HG03175 (cell line): ENCODE measurements at regions not wholly inside any gene's neighbourhood (a gene's known extent, or its start where the extent isn't known, plus 50 kb on each side); places are given as distances from the start of the nearest gene placed in this dataset.
"Not testable (repeated sequence)": the region's sequence is repeated elsewhere in the genome, so short reads cannot be mapped to it uniquely, and the experiment has no call there.

Experiments
- ATAC-seq: cut with Tn5 transposase; IDR thresholded peaks from one replicate; pipeline ENCODE4 v1.9.1; 2021; ENCODE audit warnings: mild to moderate bottlenecking, moderate library complexity; ENCODE audit not compliant: unreplicated experiment

DNA sequence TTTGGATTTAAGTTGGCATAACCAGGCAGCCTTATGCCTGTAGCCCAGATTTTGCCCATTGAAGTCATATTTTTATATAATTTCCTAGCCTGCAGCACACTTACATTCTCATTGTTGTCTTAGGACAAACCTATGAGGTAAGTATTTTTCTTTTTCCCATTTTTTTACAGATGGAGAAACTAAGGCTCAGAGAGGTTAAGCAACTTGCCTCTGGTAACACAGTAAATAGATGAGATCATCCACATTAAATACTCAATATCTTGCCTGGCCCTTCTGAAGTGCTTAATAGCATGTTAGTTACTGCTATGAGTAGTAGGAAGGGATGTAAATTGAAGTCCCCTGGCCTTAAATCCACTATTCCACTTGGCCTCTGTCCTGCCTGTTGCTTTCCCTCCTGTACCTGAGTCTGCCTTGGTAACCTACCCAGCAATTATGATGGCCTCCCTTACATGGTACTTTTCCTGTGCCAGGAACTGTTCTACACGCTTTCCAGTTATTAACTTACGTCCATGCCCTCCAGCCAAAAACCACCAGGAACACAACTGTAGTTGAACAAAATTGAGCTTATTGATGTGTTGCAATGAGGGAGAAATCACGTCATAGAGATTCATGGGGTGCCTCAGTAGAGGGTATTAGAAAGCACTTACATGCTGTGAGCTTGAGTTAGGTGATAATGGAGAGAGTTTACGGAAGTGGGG lies 111.6 kb upstream of the FGGY start:
- ATAC-seq: no peak

DNA sequence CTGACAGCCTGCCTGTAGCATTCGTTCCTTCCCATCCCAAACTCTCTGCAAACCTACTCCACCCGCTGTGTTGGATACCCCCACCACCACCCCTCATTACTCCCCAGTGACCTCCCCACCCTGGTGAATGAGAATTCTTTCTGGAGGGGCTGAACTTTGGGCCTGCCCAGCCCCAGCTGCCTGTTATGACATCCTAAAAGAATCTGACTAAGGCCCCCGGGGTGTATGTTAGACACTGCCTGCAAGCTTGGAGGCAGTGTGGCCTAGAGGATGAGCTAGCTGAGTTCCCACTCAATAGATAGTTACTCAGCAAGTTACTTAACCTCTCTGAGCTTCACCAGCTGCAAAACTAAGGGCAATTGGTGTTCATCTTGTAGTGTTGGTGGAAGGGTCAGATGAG lies 110.2 kb upstream of the FGGY start:
- ATAC-seq: no peak

DNA sequence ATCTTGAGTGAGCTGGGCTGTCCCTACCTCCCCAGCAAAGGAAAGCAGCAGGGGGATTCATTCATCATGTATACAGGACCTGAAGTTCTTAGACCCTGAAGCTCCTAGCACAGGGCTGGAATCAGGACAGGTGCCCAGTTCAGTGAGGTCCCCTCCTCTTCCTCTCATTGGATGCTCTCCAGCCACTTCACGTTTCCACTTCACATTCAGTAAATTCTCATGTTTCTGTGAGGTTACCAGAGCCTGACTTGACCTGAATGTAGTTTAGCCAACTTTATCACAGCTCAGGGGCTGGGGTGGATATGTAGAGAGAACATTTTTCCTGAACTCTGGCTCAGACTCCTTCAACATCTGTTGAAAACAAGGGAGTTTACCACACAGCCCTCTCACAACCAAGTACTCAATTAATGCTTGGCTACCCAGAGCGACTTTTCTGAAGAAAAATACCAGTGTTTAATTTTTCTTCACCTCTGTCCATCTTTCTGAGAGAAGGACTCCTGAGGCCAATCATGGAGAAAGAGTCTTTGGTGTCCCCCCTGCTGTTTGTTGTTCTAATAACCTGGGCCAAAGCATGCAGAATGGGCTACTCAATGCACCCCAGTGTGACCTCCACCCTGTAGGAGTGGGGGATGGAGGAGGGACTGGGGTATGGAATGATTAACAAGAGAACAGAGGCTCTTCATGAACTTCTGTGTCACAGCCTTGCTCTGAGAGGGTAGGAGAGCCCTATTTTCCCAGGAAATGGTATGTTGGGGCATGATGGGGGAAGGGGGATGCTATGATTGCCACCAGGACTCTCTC lies 108.3 kb upstream of the FGGY start:
- ATAC-seq: no peak

DNA sequence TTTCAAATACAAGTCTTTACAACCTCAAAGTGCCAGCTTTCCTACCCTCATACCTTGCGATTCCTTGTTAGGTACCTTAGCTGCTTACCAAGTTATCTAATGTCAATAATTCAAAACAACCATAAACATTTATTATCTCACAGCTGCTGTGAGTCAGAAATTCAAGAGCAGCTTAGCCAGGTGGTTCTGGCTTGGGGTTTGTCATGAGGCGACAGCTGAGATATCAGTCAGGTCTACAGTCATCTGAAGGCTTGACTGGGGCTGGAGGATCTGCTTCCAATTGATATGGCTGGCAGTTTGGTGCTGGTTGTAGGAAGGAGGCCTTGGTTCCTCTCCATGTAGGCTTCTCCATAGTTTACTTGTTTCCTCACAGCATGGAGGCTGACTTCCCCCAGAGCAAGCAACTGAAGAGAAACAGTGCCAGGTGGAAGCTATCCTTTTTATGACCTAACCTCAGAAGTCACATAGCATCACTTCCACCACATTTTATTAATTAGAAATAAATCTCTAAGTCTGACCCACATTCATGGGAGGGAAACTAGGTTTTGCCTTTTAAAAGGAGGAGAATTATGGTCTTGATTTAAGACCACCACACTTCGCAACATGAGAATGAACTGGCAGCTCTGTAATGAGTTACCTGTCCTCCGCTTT lies 103.3 kb upstream of the FGGY start:
- ATAC-seq: no peak

DNA sequence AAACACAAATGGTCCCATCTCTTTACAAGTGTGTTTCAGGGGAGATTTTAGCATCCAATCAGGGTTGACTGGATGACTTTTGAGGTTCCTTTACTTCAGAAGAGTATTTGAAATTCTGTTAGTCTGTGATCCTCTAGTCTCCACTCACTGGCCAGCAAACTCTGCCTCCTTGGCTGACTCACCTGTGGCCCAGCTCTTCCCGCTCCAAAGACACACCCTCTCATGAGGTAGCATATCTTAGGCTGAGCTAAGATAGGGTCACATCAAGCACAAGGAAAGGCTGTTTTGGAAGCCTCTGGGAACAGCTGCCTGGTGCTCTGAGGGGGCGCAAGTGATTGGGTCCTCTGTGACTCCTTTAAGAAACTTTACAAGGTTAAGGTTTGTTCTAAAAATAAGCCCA lies 102.3 kb upstream of the FGGY start:
- no peak for ATAC-seq

DNA sequence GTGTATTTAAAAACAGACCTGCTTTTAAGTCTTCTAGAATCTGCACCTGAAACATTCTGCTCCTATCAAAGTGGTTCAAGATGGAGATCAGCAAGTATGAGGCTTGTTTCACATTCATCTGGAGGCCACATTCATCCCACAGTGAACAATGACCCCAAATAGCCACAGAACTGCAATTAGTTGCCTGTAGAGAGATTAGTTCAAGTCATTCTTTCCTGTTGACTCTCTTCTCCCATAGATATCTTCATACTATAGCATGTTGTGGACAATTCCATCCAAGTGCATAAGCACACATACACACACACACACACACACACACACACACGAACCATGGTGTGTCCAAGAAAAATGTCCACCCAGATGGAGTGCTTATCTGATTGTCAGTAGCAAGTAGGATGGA lies 101.7 kb upstream of the FGGY start:
- no peak for ATAC-seq

DNA sequence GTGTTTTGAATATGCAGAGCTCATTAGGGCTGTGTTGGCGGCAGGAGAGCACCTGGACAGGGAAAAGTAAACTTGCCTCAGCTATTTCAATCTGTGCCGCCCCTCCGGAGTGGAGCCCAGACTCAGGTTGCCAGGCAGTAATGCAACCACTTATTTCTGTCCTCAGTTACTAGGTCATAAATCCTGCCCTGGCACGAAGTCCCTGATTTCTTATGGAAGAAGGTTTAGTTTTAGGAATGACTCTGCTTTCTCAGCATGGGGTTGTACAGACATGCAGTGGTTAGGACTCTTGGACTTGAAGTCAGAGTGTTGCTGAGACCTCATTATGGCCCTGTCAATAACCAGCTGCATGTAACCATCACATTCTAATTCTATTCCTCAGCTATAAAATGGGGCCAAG lies 98.3 kb upstream of the FGGY start:
- ATAC-seq: no peak

DNA sequence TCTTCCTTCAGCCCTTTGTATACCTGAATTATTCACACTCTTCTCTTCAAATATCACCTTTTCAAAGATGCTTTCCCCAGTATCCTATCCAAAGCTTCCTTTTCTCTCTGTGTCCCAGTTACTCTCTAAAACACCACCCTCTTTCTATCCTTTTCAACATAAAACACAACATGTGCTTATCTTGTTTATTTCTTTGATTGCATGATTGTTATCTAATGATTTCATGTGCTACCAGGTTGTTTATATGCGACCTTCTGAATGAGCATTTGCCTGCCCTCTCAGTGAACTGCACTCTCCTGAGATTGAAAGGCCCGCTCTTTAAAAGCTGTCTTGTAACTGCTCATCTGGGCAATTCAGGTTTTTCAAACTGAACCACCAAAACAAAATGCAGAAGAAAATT lies 97.7 kb upstream of the FGGY start:
- ATAC-seq: no peak

DNA sequence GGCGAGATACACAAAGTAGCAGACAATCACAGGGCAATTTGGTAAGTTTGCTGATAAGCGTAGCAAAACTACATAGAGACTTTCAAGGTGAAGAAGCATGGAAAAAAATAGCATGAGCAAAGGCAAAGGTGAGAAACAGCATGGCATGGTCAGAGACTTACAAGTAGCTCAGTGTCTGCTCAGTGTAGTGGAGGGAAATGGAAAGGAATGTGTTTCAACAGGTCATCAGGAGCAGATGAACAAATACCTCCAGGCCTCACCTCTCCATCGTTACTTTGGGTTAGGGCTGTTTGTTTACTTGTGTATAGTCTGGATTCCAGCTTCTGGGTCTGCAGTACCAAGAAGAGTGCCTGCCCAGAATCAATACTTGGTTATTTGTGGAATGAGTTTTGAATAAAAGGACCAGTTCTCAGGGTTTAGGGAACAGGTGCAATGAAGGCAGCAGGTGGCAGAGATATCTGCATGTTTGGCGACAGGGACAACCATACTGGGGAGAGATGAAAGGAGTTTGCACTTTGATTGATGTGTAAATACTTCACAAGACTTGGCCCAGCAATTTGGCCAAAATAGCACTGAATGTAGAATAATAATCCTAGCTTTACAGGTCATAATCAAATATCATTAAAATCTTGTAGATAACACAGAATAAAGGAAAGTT lies 97.0 kb upstream of the FGGY start:
- no peak for ATAC-seq

DNA sequence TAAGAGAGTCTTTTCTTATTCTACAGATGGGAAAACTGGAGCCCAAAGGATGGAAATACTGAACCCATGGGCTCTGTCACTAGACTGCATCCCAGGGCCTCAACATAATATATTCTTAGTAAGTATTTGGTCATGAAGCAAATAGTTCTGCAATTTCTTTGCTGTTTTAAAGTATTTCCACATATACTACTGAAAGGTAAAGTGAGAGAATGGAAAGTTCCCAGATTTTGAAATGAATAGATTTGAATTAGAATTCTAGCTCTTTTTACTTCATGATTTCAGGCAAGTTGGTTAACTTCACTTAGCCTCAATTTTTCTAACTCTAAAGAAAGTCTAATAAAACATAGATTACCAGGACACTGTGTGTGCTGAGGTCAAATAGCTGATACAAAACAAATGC lies 95.6 kb upstream of the FGGY start:
- ATAC-seq: no peak

DNA sequence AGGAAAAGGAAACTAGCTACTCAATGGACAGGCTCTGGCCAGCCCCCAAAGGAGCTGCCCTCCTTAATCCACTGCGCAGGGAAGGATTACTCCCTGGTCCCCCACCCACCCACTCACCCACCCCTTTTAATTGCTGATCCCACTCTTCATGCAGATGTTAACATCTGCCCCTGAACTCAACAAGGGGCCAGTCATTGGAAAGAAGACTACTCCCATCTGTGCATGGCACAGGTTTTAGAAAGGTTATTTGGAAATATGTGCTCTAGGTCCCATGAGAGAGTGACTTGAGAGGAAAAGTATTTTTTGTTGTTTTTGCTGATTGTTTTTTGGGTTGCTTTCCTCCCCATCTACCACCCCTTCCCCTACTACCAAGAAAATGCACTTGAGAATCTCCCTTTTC lies 94.4 kb upstream of the FGGY start:
- no peak for ATAC-seq

DNA sequence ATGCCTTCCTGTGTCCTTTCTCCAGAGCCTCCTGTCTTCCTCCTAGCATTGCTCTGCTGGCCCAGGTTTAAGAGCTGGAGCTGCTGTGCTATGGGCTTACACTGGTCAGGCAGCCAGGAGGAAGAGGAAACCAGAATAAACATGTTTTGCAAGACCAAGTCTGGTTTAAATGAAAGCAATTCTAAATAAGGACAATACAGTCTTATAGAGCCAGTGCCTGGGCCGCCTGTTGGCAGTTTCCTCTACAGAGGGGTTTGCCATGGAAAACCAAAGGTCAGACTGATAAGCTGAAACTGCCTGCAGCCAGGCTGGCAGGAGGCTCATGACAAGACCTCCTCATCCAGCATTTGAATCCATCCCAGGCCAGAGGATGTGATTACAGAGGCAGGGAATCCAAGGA lies 92.9 kb upstream of the FGGY start:
- ATAC-seq: no peak

DNA sequence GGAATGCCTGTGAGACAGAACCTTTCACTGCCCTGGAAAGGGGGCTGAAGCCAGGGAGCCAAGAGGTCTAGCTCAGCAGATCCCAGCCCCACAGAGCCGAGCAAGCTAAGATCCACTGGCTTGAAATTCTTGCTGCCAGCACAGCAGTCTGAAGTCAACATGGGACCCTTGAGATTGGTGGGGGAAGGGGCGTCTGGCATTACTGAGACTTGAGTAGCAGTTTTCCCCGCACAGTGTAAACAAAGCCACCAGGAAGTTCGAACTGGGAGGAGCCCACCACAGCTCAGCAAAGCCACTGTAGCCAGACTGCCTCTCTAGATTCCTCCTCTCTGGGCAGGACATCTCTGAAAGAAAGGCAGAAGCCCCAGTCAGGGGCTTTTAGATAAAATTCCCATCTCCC lies 90.3 kb upstream of the FGGY start:
- not testable (repeated sequence) for ATAC-seq

DNA sequence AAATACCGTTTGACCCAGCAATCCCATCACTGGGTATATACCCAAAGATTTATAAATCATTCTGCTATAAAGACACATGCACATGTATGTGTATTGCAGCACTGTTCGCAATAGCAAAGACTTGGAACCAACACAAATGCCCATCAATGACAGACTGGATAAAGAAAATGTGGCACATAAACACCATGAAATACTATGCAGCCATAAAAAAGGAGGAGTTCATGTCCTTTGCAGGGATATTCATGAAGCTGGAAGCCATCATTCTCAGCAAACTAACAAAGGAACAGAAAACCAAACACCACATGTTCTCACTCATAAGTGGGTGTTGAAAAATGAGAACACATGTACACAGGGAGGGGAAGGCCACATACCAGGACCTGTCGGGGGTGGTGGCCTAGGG lies 86.5 kb upstream of the FGGY start:
- ATAC-seq: not testable (repeated sequence)

DNA sequence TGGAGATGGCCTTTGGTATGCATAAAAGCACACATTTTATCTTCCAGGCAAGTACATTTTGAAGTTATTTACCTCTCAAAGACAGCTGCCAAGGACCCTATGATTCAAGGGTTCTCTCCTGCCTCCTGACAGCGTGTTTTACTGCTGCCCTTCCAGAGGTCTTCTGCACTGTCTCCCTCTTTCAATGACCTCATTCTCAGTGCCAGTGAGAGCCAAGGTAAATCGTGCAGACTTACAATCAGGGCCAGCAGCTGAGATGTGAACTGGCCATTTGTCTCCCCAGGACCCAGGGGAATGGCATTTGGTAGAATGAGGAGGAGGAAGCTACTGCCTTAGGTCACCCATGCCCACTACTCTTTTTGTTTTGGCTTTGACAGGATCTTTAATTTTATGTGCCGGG lies 84.2 kb upstream of the FGGY start:
- ATAC-seq: no peak

DNA sequence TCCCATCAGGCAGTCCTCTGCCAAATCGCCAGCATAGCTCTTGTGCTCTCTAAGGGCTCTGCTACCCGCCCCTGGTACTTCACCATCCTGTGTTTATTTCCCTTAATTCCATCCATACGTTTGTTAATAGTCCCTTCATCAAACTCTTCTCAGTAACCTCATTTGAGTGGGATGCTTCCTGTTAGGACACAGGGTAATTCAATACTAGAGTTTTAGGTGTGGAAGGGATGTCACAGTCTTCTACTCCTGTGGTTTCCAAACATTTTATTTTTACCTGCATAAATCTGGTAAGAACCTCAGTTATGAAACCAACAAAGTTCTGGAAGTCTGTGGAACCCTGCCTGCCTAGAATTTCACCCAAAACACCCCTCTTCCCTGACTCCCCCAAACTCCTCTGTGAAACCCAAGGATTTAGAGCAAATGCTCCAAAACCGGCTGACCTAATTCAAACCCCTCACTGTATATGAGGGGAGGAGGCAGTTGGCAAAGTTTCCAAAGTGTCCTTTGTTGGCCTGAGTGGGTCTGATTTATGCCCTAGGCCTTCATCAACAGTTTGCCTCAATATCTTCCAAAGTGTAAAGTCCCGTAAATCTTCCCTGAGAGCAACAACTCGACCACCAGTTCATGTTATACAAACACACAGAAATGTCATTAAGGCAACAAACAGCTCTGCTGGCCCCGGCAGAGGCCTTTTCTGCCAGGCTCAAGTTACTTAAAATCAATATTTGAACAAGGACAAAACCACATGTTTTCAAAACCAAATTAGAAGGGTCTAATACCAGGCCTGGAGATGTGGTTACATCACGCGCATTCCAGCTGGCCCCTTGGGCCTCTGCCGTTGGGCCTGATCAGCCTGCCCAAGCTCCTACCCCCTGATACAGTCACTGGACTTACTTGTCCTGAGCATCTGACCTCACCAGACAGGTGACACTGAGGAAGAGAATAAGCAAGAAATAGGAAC lies 82.4 kb upstream of the FGGY start:
- no peak for ATAC-seq

DNA sequence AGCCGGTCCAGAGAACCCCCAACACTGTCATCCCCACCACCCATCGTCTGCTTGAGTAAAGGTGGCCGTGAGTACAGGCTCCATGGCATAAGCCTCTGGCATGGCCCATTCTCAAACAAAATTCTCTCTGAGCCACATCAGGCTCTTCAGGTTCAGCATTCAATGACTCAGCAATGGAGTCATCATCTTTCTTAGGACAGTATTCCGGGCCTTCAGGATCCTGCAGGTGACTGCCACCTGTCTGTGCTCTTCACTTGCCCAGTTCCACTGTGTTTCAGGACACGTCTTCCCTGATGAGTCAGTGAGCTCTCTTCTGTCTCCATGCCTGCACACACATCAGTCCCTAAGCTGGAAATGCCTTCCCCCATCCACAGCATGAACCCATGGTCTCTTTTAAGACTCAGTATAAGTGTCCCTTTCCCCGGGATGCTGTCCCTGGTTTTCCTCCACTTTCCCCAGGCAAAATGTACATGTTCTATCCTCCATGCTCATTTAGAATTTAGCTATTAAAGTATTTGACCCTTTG lies 81.1 kb upstream of the FGGY start:
- no peak for ATAC-seq

DNA sequence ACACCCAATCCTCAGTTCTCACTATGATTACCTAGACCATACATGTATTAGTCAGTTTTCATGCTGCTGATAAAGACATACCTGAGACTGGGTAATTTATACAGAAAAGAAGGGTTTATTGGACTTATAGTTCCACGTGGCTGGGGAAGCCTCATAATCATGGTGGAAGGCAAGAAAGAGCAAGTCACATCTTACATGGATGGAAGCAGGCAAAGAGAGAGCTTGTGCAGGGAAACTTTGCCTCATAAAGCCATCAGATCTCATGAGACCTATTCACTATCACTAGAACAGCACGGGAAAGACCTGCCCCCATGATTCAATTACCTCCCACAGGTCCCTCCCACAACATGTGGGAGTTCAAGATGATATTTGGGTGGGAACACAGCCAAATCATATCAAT lies 79.5 kb upstream of the FGGY start:
- not testable (repeated sequence) for ATAC-seq

DNA sequence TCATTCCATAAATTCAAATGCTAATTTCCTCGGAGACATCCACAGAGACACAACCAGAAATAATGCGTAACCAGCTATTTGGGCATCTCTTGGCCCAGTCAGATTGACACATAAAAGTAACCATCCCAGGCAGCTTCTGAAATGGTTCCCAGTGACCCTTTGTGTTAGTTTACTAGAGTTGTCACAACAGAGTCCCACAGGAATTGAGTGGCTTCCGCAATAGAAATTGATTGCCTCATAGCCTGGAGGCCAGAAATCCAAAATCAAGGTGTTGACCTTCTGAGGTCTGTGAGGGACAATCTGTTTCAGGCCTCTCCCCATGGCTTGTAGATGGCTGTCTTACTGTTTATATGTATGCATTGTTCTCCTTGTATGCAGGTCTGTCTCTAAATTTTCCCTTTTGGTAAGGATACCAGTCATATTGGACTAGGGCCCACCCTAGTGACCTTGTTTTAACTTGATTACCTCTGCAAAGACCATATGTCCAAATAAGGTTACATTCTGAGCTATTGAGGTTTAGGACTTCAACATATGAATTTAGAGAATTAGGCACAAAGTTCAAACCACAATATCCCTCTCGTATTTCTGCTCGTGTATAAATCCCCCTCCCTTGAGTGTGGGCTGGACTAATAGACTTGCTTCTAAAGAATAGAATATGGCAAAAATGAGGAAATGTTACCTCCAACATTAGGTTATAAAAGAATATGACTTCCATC lies 78.2 kb upstream of the FGGY start:
- no peak for ATAC-seq

DNA sequence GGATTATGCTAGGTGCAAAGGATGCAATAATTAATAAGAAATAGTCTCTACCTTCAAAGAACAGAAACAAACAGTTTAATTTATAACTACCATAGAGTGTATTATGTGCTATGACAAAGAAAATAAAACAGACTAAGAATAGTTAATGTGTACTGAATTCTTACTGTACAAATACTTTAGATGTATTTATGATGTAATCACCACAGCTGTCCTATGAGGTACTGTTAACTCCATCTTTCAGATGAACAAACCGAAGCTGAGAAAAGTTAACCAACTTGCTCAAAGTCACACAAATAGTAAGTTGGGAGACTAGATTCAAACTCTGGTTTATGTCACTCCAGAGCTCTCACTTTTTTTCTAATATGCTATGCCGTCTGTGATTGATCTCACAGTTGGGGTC lies 77.0 kb upstream of the FGGY start:
- no peak for ATAC-seq
